ENCODE measurements at regions not wholly inside any gene's neighbourhood (a gene's known extent, or its start where the extent isn't known, plus 50 kb on each side); places are given as distances from the start of the nearest gene placed in this dataset.

GRCh38 chr10:31604096-31604495 lies 285.1 kb downstream of the ZEB1 start:
- CTCF ChIA-PET = interaction anchor here (1.2 to 1.9 kb wide), 2 partner anchors 13 to 17 kb away, joined by 3 to 6 read pairs; no protein-coding TSS in a partner anchor
- no peak for ATAC-seq
- no peak for DNase-seq (ENCODE audit: low read depth in 1 of 2, low spot score in 1 of 2)
- WGBS (ENCODE audit: missing lambda C conversion rate) = 90% methylated on average over 11 of the region's 12 CpGs
- TF ChIP-seq NFE2L2 (conservative IDR thresholded peaks at IDR 0.05; ENCODE audit: low read length) (no peak), HOXB5 (CRISPR knock-in tag; IDR thresholded peaks at IDR 0.05) (no peak), CTCF (IDR thresholded peaks at IDR 0.05) (no peak), RFX5 (IDR thresholded peaks at IDR 0.05) (no peak), FOXS1 (CRISPR knock-in tag; IDR thresholded peaks at IDR 0.05) (no peak), CBX2 (IDR thresholded peaks at IDR 0.05; ENCODE audit: borderline replicate concordance, low read depth) (no peak), MAX (IDR thresholded peaks at IDR 0.05) (no peak), HES2 (IDR thresholded peaks at IDR 0.05) (no peak), JUN (IDR thresholded peaks at IDR 0.05) (no peak), RCOR1 (IDR thresholded peaks at IDR 0.05; ENCODE audit: low read depth, low read length) (no peak), KDM1A (IDR thresholded peaks at IDR 0.05; ENCODE audit: low read depth) (no peak), BHLHE40 (IDR thresholded peaks at IDR 0.05; ENCODE audit: low read depth, low read length) (no peak), PBX3 (IDR thresholded peaks at IDR 0.05) (no peak), POLR2A (IDR thresholded peaks at IDR 0.05; ENCODE audit: low read length) (no peak), E2F6 (IDR thresholded peaks at IDR 0.05; ENCODE audit: borderline replicate concordance, low read depth) (no peak), RARB (CRISPR knock-in tag; IDR thresholded peaks at IDR 0.05) (no peak)
- H3K4me3 ChIP-seq = peak overlapping the region; percentile 80
- H3K27ac ChIP-seq = peak overlapping the region; percentile 85 to 93
- peak overlapping the region; percentile 98 for H3K4me2 ChIP-seq
- POLR2A ChIA-PET = interaction anchor here (1.7 kb wide), 1 partner anchor 572 kb away, joined by 6 read pairs; the partner anchor contains the start of gene ZNF438
- H3K4me1 ChIP-seq = 0 out of 3 replicates have a peak, but pooled peaks cover 3% of the 10 kb centered on the region
- no peak for FAIRE-seq
- H3K9me3 ChIP-seq = no peaks in the 10 kb centered on the region

GRCh38 chr10:31603235-31604087 lies 284.4 kb downstream of the ZEB1 start:
- peak; percentile 94 to 98 for DNase-seq (ENCODE audit: low read depth in 1 of 2, low spot score in 1 of 2)
- ChIA-PET POLR2A (interaction anchor here (1.3 to 1.7 kb wide), 2 partner anchors 157 to 571 kb away, joined by 6 read pairs; partner anchors contain the start of gene ZNF438), CTCF (interaction anchor here (0.6 to 1.9 kb wide), 2 partner anchors 18 to 201 kb away, joined by 4 to 6 read pairs; no protein-coding TSS in a partner anchor)
- Histone ChIP-seq H3K4me1 (0 out of 3 replicates have a peak, but pooled peaks cover 3% of the 10 kb centered on the region), H3K4me3 (peak overlapping the region; percentile 80), H3K4me2 (peak overlapping the region; percentile 98), H3K27ac (peak overlapping the region; percentile 85 to 93), H3K9me3 (no peaks in the 10 kb centered on the region)
- peak; percentile 95 to 98 for ATAC-seq
- whole genome bisulfite sequencing (ENCODE audit: missing lambda C conversion rate) = 14% methylated on average over 20 of the region's 68 CpGs
- no peak for FAIRE-seq
- TF ChIP-seq RFX5 (IDR thresholded peaks at IDR 0.05) = no peak
- no peak for TF ChIP-seq HOXA7 (CRISPR knock-in tag; IDR thresholded peaks at IDR 0.05)
- no peak for TF ChIP-seq CHD2 (IDR thresholded peaks at IDR 0.05; ENCODE audit: low read length, partially characterized antibody)
- TF ChIP-seq FOSB (CRISPR knock-in tag; IDR thresholded peaks at IDR 0.05) = no peak
- TF ChIP-seq ESRRA (IDR thresholded peaks at IDR 0.05; ENCODE audit: borderline replicate concordance, low read length) = no peak
- TF ChIP-seq CBX8 (IDR thresholded peaks at IDR 0.05) = no peak
- peak; percentile 56; the same call in 1 of the 2 replicates for TF ChIP-seq PHF8 (IDR thresholded peaks at IDR 0.05; ENCODE audit: borderline replicate concordance, low read depth)
- TF ChIP-seq MAFK (IDR thresholded peaks at IDR 0.05; ENCODE audit: partially characterized antibody) = no peak
- no peak for TF ChIP-seq FOXS1 (CRISPR knock-in tag; IDR thresholded peaks at IDR 0.05)
- no peak for TF ChIP-seq RNF2 (IDR thresholded peaks at IDR 0.05; ENCODE audit: borderline replicate concordance, low read depth)
- no peak for TF ChIP-seq HOXB13 (CRISPR knock-in tag; IDR thresholded peaks at IDR 0.05; ENCODE audit: low read depth)
- no peak for TF ChIP-seq JUNB (IDR thresholded peaks at IDR 0.05)
- TF ChIP-seq JUN (IDR thresholded peaks at IDR 0.05) = peak in 1 of 2 experiments; percentile 42; a peak in 2 of 5 replicates
- no peak for TF ChIP-seq GATA3 (IDR thresholded peaks at IDR 0.05; ENCODE audit: borderline replicate concordance)
- TF ChIP-seq RCOR1 (IDR thresholded peaks at IDR 0.05; ENCODE audit: low read depth, low read length) = no peak
- no peak for TF ChIP-seq CEBPB (IDR thresholded peaks at IDR 0.05)
- TF ChIP-seq USF2 (IDR thresholded peaks at IDR 0.05) = no peak
- TF ChIP-seq E2F6 (IDR thresholded peaks at IDR 0.05; ENCODE audit: borderline replicate concordance, low read depth) = 0 out of 2 replicates have a peak, but pooled peaks have one; percentile 41
- 0 out of 5 replicates have a peak, but pooled peaks of 1 of the 2 experiments have one; percentile 20 for TF ChIP-seq RAD21 (conservative IDR thresholded peaks at IDR 0.05 in 1 of 2, IDR thresholded peaks at IDR 0.05 in 1 of 2)
- TF ChIP-seq MAX (IDR thresholded peaks at IDR 0.05) = peak; percentile 31; the same call in 1 of the 2 replicates
- TF ChIP-seq POLR2A (IDR thresholded peaks at IDR 0.05; ENCODE audit: low read length) = peak; percentile 60
